HEK293 (cell line): ENCODE measurements at regions not wholly inside any gene's neighbourhood (a gene's known extent, or its start where the extent isn't known, plus 50 kb on each side); places are given as distances from the start of the nearest gene placed in this dataset.
A peak's percentile ranks its signal among the peaks of the same experiment; 100 is the strongest.
"Not testable (repeated sequence)": the region's sequence is repeated elsewhere in the genome, so short reads cannot be mapped to it uniquely, and the experiment has no call there.

ENCODE experiments used
- CTCF ChIA-PET: fragments of 350-600 bp; formaldehyde crosslinking; extraction: SDS; loops from one replicate; lab custom pipeline; 2021; ENCODE audit warnings: antibody characterized with exemption; lab: Yijun Ruan, JAX
- POLR2A ChIA-PET: fragments of 300-600 bp; formaldehyde crosslinking; extraction: SDS; loops from one replicate; lab custom pipeline; 2020; ENCODE audit warnings: antibody characterized with exemption, inconsistent platforms; lab: Yijun Ruan, JAX
- H3K27ac ChIP-seq: fragments of 200-500 bp; sonication (Bioruptor generic); 2 replicates; pipeline ENCODE4 v1.5.1; 2014; ENCODE audit warnings: low read depth, low read length, control low read depth, inconsistent platforms; ENCODE audit errors: extremely low read depth
- H3K36me3 ChIP-seq, 2 experiments: fragments of 200-500 bp in 1 of 2; sonication (Bioruptor generic) in 1 of 2; 1 replicate in 1 of 2; 2 replicates in 1 of 2; pipeline ENCODE4 v1.5.1; 2014 to 2017; ENCODE audit warnings: inconsistent platforms in 2 of 2, low read length in 2 of 2; ENCODE audit not compliant: control insufficient read depth in 2 of 2, insufficient read depth in 1 of 2
- H3K4me1 ChIP-seq: fragments of 200-500 bp; sonication (Bioruptor generic); 2 replicates; pipeline ENCODE4 v1.5.1; 2014; ENCODE audit warnings: mild to moderate bottlenecking, low read length, inconsistent platforms; ENCODE audit not compliant: control insufficient read depth, insufficient read depth
- H3K4me3 ChIP-seq: 2 replicates; pipeline ENCODE4 v1.5.1; 2011; ENCODE audit warnings: low read depth, mild to moderate bottlenecking, control low read depth, low read length, moderate library complexity
- H3K9me3 ChIP-seq: fragments of 200-500 bp; sonication (Bioruptor generic); 2 replicates; pipeline ENCODE4 v1.5.1; 2014; ENCODE audit warnings: low read depth, low read length, inconsistent platforms; ENCODE audit not compliant: control insufficient read depth, insufficient read depth
- AEBP2 ChIP-seq: fragments of 450-650 bp; formaldehyde crosslinking; IDR thresholded peaks from 2 replicates; pipeline ENCODE4 v1.5.1; 2016; ENCODE audit warnings: missing biosample characterization, missing genetic modification characterization, borderline replicate concordance
- FEZF1 ChIP-seq: fragments of 450-650 bp; formaldehyde crosslinking; IDR thresholded peaks from 2 replicates; pipeline ENCODE4 v1.5.1; 2016; ENCODE audit warnings: missing biosample characterization, missing genetic modification characterization
- HOXD13 ChIP-seq: sonication (generic); formaldehyde crosslinking; IDR thresholded peaks from 2 replicates; pipeline ENCODE4 v1.8.0; 2022; ENCODE audit warnings: missing genetic modification reagents, borderline replicate concordance
- KLF1 ChIP-seq: fragments of 450-650 bp; formaldehyde crosslinking; IDR thresholded peaks from 2 replicates; pipeline ENCODE4 v1.5.1; 2016; ENCODE audit warnings: missing biosample characterization, missing genetic modification characterization
- OSR2 ChIP-seq: fragments of 450-650 bp; formaldehyde crosslinking; IDR thresholded peaks from 2 replicates; pipeline ENCODE4 v1.5.1; 2016; ENCODE audit warnings: missing biosample characterization, missing genetic modification characterization
- PRDM4 ChIP-seq: fragments of 450-650 bp; formaldehyde crosslinking; IDR thresholded peaks from 2 replicates; pipeline ENCODE4 v1.5.1; 2017; ENCODE audit warnings: missing biosample characterization, missing genetic modification characterization
- PRDM6 ChIP-seq: fragments of 450-650 bp; formaldehyde crosslinking; IDR thresholded peaks from 2 replicates; pipeline ENCODE4 v1.5.1; 2017; ENCODE audit warnings: missing biosample characterization, missing genetic modification characterization
- REPIN1 ChIP-seq: fragments of 450-650 bp; formaldehyde crosslinking; IDR thresholded peaks from 2 replicates; pipeline ENCODE4 v1.5.1; 2017; ENCODE audit warnings: missing biosample characterization, missing genetic modification characterization, low read depth
- SCRT2 ChIP-seq: fragments of 450-650 bp; formaldehyde crosslinking; IDR thresholded peaks from 2 replicates; pipeline ENCODE4 v1.5.1; 2016; ENCODE audit warnings: missing biosample characterization, missing genetic modification characterization
- SETDB1 ChIP-seq: IDR thresholded peaks from one replicate; pipeline ENCODE4 v1.6.1; 2017; ENCODE audit warnings: mild to moderate bottlenecking, low read length, moderate library complexity, mixed read lengths; ENCODE audit not compliant: insufficient read length
- SP7 ChIP-seq: fragments of 450-650 bp; formaldehyde crosslinking; IDR thresholded peaks from 2 replicates; pipeline ENCODE4 v1.5.1; 2016; ENCODE audit warnings: missing biosample characterization, missing genetic modification characterization
- TCF7L2 ChIP-seq: IDR thresholded peaks from 2 replicates; pipeline ENCODE4 v1.6.1; 2011; ENCODE audit warnings: low read depth, mild to moderate bottlenecking, inconsistent platforms, low read length, moderate library complexity, borderline replicate concordance
- ZNF121 ChIP-seq: fragments of 450-650 bp; formaldehyde crosslinking; IDR thresholded peaks from 2 replicates; pipeline ENCODE4 v1.5.1; 2016; ENCODE audit warnings: missing biosample characterization, missing genetic modification characterization
- ZNF138 ChIP-seq: fragments of 450-650 bp; formaldehyde crosslinking; IDR thresholded peaks from 2 replicates; pipeline ENCODE4 v1.5.1; 2016; ENCODE audit warnings: missing biosample characterization, missing genetic modification characterization, borderline replicate concordance
- ZNF26 ChIP-seq: fragments of 450-650 bp; formaldehyde crosslinking; IDR thresholded peaks from 2 replicates; pipeline ENCODE4 v1.5.1; 2016; ENCODE audit warnings: missing biosample characterization, missing genetic modification characterization
- ZNF48 ChIP-seq: fragments of 450-650 bp; formaldehyde crosslinking; IDR thresholded peaks from 2 replicates; pipeline ENCODE4 v1.5.1; 2016; ENCODE audit warnings: missing biosample characterization, missing genetic modification characterization
- ZNF549 ChIP-seq: fragments of 450-650 bp; IDR thresholded peaks from 2 replicates; pipeline ENCODE4 v1.5.1; 2018; ENCODE audit warnings: missing biosample characterization, missing genetic modification characterization, mild to moderate bottlenecking, inconsistent platforms, moderate library complexity
- ZNF585B ChIP-seq: fragments of 450-650 bp; formaldehyde crosslinking; IDR thresholded peaks from 2 replicates; pipeline ENCODE4 v1.5.1; 2016; ENCODE audit warnings: missing biosample characterization, missing genetic modification characterization
- ZNF707 ChIP-seq: fragments of 450-650 bp; formaldehyde crosslinking; IDR thresholded peaks from 2 replicates; pipeline ENCODE4 v1.5.1; 2016; ENCODE audit warnings: missing biosample characterization, missing genetic modification characterization
- ZNF791 ChIP-seq: fragments of 450-650 bp; formaldehyde crosslinking; IDR thresholded peaks from 2 replicates; pipeline ENCODE4 v1.5.1; 2016; ENCODE audit warnings: missing biosample characterization, missing genetic modification characterization

GRCh38 chr2:234156326-234156725 is 105.8 kb downstream of the SPP2 start (continued):
- TF ChIP-seq ZNF121 (tag by site-specific recombination) (no peak), KLF1 (tag by site-specific recombination) (no peak), ZNF549 (no peak), ZNF48 (tag by site-specific recombination) (no peak), ZNF138 (tag by site-specific recombination) (no peak), ZNF707 (tag by site-specific recombination) (no peak), ZNF791 (tag by site-specific recombination) (no peak), ZNF26 (no peak), SP7 (peak; percentile 92), FEZF1 (tag by site-specific recombination) (peak; percentile 66)

GRCh38 chr2:234152835-234153234 is 102.3 kb downstream of the SPP2 start:
- H3K27ac ChIP-seq, POLR2A ChIA-PET, H3K4me3 ChIP-seq, H3K9me3 ChIP-seq, CTCF ChIA-PET, H3K36me3 ChIP-seq: not testable (repeated sequence)
- peaks cover 15% of the 10 kb centered on the region for H3K4me1 ChIP-seq
- TF ChIP-seq ZNF585B (tag by site-specific recombination) (peak; percentile 69), SETDB1 (peak; percentile 71)

GRCh38 chr2:234147335-234147861 is 96.9 kb downstream of the SPP2 start:
- Histone ChIP-seq H3K9me3 (no peaks in the 10 kb centered on the region), H3K36me3 (no peaks in the 10 kb centered on the region), H3K27ac (no peak overlapping the region; the same call in 1 of the 2 replicates), H3K4me1 (peaks cover 4% of the 10 kb centered on the region; the same call in 1 of the 2 replicates), H3K4me3 (no peak overlapping the region)
- ChIA-PET CTCF (interaction anchor here (1.0 kb wide), 1 partner anchor 113 kb away, joined by 3 read pairs; no protein-coding TSS in a partner anchor), POLR2A (interaction anchor here (1.0 kb wide), 1 partner anchor 143 kb away, joined by 3 read pairs; no protein-coding TSS in a partner anchor)
- TF ChIP-seq FEZF1 (tag by site-specific recombination), result peak; percentile 57
- 0 out of 2 replicates have a peak, but pooled peaks have one; percentile 28 for TF ChIP-seq PRDM6
- TF ChIP-seq HOXD13 (CRISPR knock-in tag), result peak; percentile 51; the same call in 1 of the 2 replicates
- TF ChIP-seq SP7, result peak; percentile 97
- peak; percentile 48 for TF ChIP-seq PRDM4 (tag by site-specific recombination)
- TF ChIP-seq REPIN1 (tag by site-specific recombination), result no peak
- no peak for TF ChIP-seq SCRT2 (tag by site-specific recombination)
- TF ChIP-seq AEBP2, result no peak
- peak; percentile 45; the same call in 1 of the 2 replicates for TF ChIP-seq OSR2 (tag by site-specific recombination)
- TF ChIP-seq TCF7L2, result peak; percentile 98
